Heart left ventricle (tissue), 16 donors: ENCODE measurements at regions not wholly inside any gene's neighbourhood (a gene's known extent, or its start where the extent isn't known, plus 50 kb on each side); places are given as distances from the start of the nearest gene placed in this dataset.
"Not testable (repeated sequence)": the region's sequence is repeated elsewhere in the genome, so short reads cannot be mapped to it uniquely, and the experiment has no call there.

ENCODE experiments used
- ATAC-seq, 4 donors: fragments of 200-7000 bp; cut with Tn5 transposase; one replicate each; pipeline ENCODE4 v1.9.1; 2020 to 2022; ENCODE audit warnings: moderate library complexity in 4 of 4, mild to moderate bottlenecking in 3 of 4, moderate number of reproducible peaks in 1 of 4
- DNase-seq, 5 donors: peaks; one replicate each; pipeline ENCODE4 v3.0.0-alpha.2; 2020
- H3K27ac ChIP-seq, 12 donors: fragments of 200-600 bp; sonication (generic) in 4 of 12; one replicate each; pipeline versions ENCODE4 v1.5.0 to v1.8.0; 2016 to 2022; ENCODE audit warnings: mild to moderate bottlenecking in 2 of 12
- H3K27me3 ChIP-seq, 9 donors: fragments of 200-600 bp; sonication (generic) in 2 of 9; one replicate each; pipeline versions ENCODE4 v1.5.1 to v1.8.0; 2016 to 2022; ENCODE audit warnings: mild to moderate bottlenecking in 3 of 9
- H3K36me3 ChIP-seq, 9 donors: fragments of 200-600 bp; sonication (generic) in 2 of 9; one replicate each; pipeline versions ENCODE4 v1.5.0 to v1.8.0; 2018 to 2022; ENCODE audit warnings: mild to moderate bottlenecking in 2 of 9
- H3K4me1 ChIP-seq, 12 donors: fragments of 200-600 bp; sonication (generic) in 4 of 12; one replicate each; pipeline versions ENCODE4 v1.5.0 to v1.8.0; 2016 to 2022; ENCODE audit warnings: mild to moderate bottlenecking in 3 of 12
- H3K4me3 ChIP-seq, 12 donors: fragments of 200-600 bp; sonication (generic) in 4 of 12; one replicate each; pipeline versions ENCODE4 v1.5.0 to v1.8.0; 2017 to 2022; ENCODE audit warnings: mild to moderate bottlenecking in 9 of 12, moderate library complexity in 4 of 12
- H3K9me3 ChIP-seq, 12 donors: fragments of 200-600 bp; sonication (generic) in 4 of 12; one replicate each; pipeline versions ENCODE4 v1.5.0 to v1.8.0; 2016 to 2022; ENCODE audit warnings: mild to moderate bottlenecking in 1 of 12
- CTCF ChIP-seq, 12 donors: fragments of 200-600 bp; sonication (generic) in 4 of 12; IDR thresholded peaks; one replicate each; pipeline versions ENCODE4 v1.5.0 to v1.8.0; 2018 to 2022; ENCODE audit warnings: antibody characterized with exemption in 12 of 12, mild to moderate bottlenecking in 5 of 12
- POLR2A ChIP-seq, 2 donors: fragments of 450-650 bp; IDR thresholded peaks; one replicate each; pipeline ENCODE4 v1.6.1; 2017; ENCODE audit warnings: antibody characterized with exemption in 2 of 2, mild to moderate bottlenecking in 2 of 2, moderate library complexity in 2 of 2
- WGBS, 4 donors: extraction: QIAGEN DNeasy Blood & Tissue Kit in 2 of 4; methylation state at CpG; one replicate each; pipeline versions ENCODE4 v1.1.5 to v1.1.7; 2013 to 2018; 5-methylcytosine and 5-hydroxymethylcytosine counted together
- intact Hi-C, 10 donors: fragments of 100-400 bp; cut with DNase I; formaldehyde crosslinking; loops; one replicate each; pipeline versions ENCODE4 v1.11.1 to v1.14.2; 2022
- donor health status: ischemic (EF 13 %, LVEDD 7.1; RV severe dilation, severe dysfunction).
- donor health status: healthy with polysubstance abuse.
- donor health status: DM: no; HTN: yes; CAD: no.
- donor health status: DM: no; HTN: no; CAD: no.
- donor health status: ischemic (EF 25% LVEDD 6.9; RV normal size, moderate dysfunction).
- donor health status: ischemic (EF 25% LVEDD 5.7; RV mildly dilated, moderate dysfunction).
- donor health status: healthy.
- donor health status: DM: yes; HTN: yes; CAD: no.
- donor health status: ischemic (EF 35%, LVEDD 5.7; RV mildly dilated, moderate dysfunction).
- donor health status: nonischemic (EF 11% LVEDD 7.7; RV severe dilation, severe dysfunction).
- donor health status: DM: yes; HTN: yes; CAD: no.
- donor health status: PGD.
- donor health status: ischemic (EF 29% LVEDD 5.4; RV normal size, mild dysfunction).
- donor health status: nonischemic (EF 23%, LVEDD 6.1; RV moderate dilation, normal function).

GRCh38 chr4:141858437-141858836, 222.1 kb downstream of the IL15 start:
- DNase-seq (no peak), ATAC-seq (no peak)
- Histone ChIP-seq H3K9me3 (peaks cover 0 to 14% (median 2%) of the 10 kb centered on the region in 12 donors), H3K27ac (no peak overlapping the region), H3K36me3 (no peaks in the 10 kb centered on the region), H3K27me3 (no peaks in the 10 kb centered on the region), H3K4me3 (no peak overlapping the region), H3K4me1 (no peaks in the 10 kb centered on the region)
- TF ChIP-seq CTCF (IDR thresholded peaks at IDR 0.05) (no peak), POLR2A (IDR thresholded peaks at IDR 0.05) (no peak)
- intact Hi-C loops = no loop called here
- 89 to 95% (median 94%) methylated on average over 1 of the region's 1 CpG for WGBS, 4 donors

- Histone ChIP-seq H3K36me3 (no peaks in the 10 kb centered on the region), H3K27me3 (no peaks in the 10 kb centered on the region), H3K4me1 (no peaks in the 10 kb centered on the region), H3K4me3 (no peak overlapping the region), H3K9me3 (no peaks in the 10 kb centered on the region), H3K27ac (no peak overlapping the region)
- TF ChIP-seq POLR2A (IDR thresholded peaks at IDR 0.05) = no peak
- TF ChIP-seq CTCF (IDR thresholded peaks at IDR 0.05) = no peak
- ATAC-seq (no peak), DNase-seq (no peak)
- 96 to 100% (median 100%) methylated on average over 1 of the region's 1 CpG for WGBS, 4 donors
- intact Hi-C loops = no loop called here
Measured at GRCh38 chr4:141860974-141861373, 224.6 kb downstream of the IL15 start.

GRCh38 chr4:141870152-141870551, 233.8 kb downstream of the IL15 start:
- WGBS, 4 donors = 11 to 23% (median 18%) methylated on average over 1 of the region's 1 CpG
- H3K9me3 ChIP-seq = peaks cover 0 to 16% (median under 1%) of the 10 kb centered on the region in 12 donors
- intact Hi-C loops = no loop called here
- no peak for DNase-seq
- TF ChIP-seq POLR2A (IDR thresholded peaks at IDR 0.05) (no peak), CTCF (IDR thresholded peaks at IDR 0.05) (no peak)
- no peaks in the 10 kb centered on the region for H3K4me1 ChIP-seq
- H3K36me3 ChIP-seq = no peaks in the 10 kb centered on the region
- ATAC-seq = no peak
- no peaks in the 10 kb centered on the region for H3K27me3 ChIP-seq
- no peak overlapping the region for H3K4me3 ChIP-seq
- no peak overlapping the region for H3K27ac ChIP-seq

GRCh38 chr4:141871086-141871770, 234.8 kb downstream of the IL15 start:
- TF ChIP-seq CTCF (IDR thresholded peaks at IDR 0.05) (no peak), POLR2A (IDR thresholded peaks at IDR 0.05) (no peak)
- no peak overlapping the region for H3K27ac ChIP-seq
- H3K9me3 ChIP-seq = peaks cover 0 to 26% (median 2%) of the 10 kb centered on the region in 12 donors
- H3K27me3 ChIP-seq = no peaks in the 10 kb centered on the region
- no peak for ATAC-seq
- no peaks in the 10 kb centered on the region for H3K36me3 ChIP-seq
- intact Hi-C loops = no loop called here
- H3K4me3 ChIP-seq = no peak overlapping the region
- H3K4me1 ChIP-seq = no peaks in the 10 kb centered on the region
- DNase-seq = no peak
- 62 to 81% (median 69%) methylated on average over 4 of the region's 4 CpGs for WGBS, 4 donors

- H3K36me3 ChIP-seq, H3K4me1 ChIP-seq, intact Hi-C loops, DNase-seq, H3K27me3 ChIP-seq, ATAC-seq, H3K4me3 ChIP-seq, H3K27ac ChIP-seq, H3K9me3 ChIP-seq: not testable (repeated sequence)
- 38 to 69% (median 55%) methylated on average over 6 to 11 of the region's 12 CpGs for WGBS, 4 donors
Measured at GRCh38 chr4:141882650-141883049, 246.3 kb downstream of the IL15 start.
